ENCODE measurements at regions not wholly inside any gene's neighbourhood (a gene's known extent, or its start where the extent isn't known, plus 50 kb on each side); places are given as distances from the start of the nearest gene placed in this dataset.

DNA sequence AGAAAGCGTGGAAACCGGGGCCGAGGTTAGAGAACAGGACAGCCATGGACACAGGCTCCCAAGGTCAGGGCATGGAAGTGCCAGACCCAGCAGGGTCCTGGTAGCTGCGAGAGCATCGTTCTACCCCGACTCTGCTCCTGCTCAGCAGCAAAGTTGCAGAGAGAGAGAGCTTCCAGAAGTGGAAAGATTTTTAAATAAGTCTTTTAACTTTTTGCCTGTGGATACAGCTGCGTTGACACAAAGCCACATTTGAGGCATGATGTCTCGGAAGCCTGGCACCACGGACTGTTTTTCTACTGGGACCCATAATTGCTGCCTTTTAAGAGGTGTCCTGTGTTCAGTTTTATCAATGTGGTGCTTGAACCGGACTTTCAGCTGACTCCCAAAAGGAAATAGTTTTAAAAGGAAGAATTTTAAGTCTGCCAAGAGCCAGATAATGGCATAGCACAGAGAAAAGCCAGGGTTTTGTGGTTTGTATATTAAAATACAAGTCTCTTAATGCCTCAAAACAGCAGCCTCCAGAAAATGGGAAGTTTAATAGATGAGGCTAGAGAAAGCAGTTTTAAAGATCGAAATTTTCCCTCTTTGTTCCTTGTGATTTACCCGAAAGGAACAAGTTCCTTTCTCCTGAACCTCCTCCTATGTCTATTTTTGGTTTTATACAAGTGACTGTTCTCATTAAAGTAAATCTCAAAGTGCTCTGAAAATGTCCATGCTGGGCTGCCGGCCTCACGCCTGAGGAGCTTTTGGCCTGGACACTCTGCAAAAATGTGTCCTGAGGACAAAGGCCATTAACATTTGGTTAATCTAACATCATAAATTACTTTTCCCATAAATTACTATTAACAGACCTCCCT is 91.5 kb downstream of the RIN2 start:
- peak in 1 of 2 donors; percentile 27 for DNase-seq (ENCODE audit: low spot score in 2 of 2)
- WGBS, 2 donors: 18 to 20% methylated on average over 14 of the region's 14 CpGs
- H3K4me3 ChIP-seq: no peak overlapping the region
- H3K9me3 ChIP-seq: no peaks in the 10 kb centered on the region
- TF ChIP-seq EP300 (IDR thresholded peaks at IDR 0.05): no peak
- no peak for TF ChIP-seq POLR2A (IDR thresholded peaks at IDR 0.05)
- TF ChIP-seq, protein P1, sequence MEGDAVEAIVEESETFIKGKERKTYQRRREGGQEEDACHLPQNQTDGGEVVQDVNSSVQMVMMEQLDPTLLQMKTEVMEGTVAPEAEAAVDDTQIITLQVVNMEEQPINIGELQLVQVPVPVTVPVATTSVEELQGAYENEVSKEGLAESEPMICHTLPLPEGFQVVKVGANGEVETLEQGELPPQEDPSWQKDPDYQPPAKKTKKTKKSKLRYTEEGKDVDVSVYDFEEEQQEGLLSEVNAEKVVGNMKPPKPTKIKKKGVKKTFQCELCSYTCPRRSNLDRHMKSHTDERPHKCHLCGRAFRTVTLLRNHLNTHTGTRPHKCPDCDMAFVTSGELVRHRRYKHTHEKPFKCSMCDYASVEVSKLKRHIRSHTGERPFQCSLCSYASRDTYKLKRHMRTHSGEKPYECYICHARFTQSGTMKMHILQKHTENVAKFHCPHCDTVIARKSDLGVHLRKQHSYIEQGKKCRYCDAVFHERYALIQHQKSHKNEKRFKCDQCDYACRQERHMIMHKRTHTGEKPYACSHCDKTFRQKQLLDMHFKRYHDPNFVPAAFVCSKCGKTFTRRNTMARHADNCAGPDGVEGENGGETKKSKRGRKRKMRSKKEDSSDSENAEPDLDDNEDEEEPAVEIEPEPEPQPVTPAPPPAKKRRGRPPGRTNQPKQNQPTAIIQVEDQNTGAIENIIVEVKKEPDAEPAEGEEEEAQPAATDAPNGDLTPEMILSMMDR (IDR thresholded peaks at IDR 0.05): no peak
- peaks cover 0 to 24% (median 16%) of the 10 kb centered on the region in 4 donors for H3K4me1 ChIP-seq
- H3K27ac ChIP-seq: peak overlapping the region in 3 of 4 donors; percentile 30 to 63 (median 34)
- H3K27me3 ChIP-seq: no peaks in the 10 kb centered on the region
- H3K36me3 ChIP-seq: no peaks in the 10 kb centered on the region

DNA sequence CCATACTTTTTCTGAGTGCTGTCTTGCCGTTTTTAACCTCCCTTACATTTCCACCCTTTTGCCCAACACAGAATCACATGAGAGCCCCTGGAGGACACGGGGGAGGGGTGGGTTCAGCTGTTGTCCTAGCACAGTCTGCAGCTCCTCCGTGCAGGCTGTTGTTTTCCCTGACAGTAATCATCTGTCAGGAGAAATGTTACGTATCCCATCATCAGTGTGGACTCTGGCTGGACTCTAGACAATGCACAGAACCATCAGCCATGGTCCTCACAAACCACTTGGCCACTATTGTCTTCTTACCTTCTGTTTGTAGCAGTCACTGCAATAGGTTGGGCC is 92.1 kb downstream of the RIN2 start:
- TF ChIP-seq POLR2A (IDR thresholded peaks at IDR 0.05) (no peak), EP300 (IDR thresholded peaks at IDR 0.05) (peak in 1 of 2 donors; percentile 6)
- Histone ChIP-seq H3K27ac (peak overlapping the region in 3 of 4 donors; percentile 30 to 63 (median 34)), H3K27me3 (no peaks in the 10 kb centered on the region), H3K9me3 (no peaks in the 10 kb centered on the region), H3K36me3 (no peaks in the 10 kb centered on the region), H3K4me1 (peaks cover 0 to 24% (median 16%) of the 10 kb centered on the region in 4 donors), H3K4me3 (no peak overlapping the region)
- 45 to 50% methylated on average over 4 of the region's 4 CpGs for WGBS, 2 donors
- DNase-seq (ENCODE audit: low spot score in 2 of 2): peak in 1 of 2 donors; percentile 24

DNA sequence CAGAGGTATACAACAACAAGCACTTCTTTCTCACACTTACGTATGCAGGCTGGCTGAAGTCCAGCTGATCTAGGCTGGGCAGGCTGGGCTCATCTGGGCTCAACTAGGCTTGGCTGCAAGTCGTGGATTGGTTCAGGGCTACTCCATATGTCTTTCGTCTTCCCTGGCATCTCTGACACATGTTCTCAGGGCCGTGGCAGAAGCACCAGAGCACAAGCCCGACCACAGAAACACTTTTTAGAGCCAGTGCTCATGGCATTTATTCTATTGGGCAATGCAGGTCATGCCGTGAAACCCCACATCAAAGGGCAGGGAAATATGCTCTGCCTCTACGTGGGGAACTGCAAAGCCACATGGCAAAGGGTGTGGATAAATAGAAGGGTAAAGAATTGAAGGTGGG is 93.8 kb downstream of the RIN2 start:
- no peak overlapping the region for H3K27ac ChIP-seq
- DNase-seq (ENCODE audit: low spot score in 2 of 2): no peak
- H3K36me3 ChIP-seq: no peaks in the 10 kb centered on the region
- H3K9me3 ChIP-seq: no peaks in the 10 kb centered on the region
- no peaks in the 10 kb centered on the region for H3K27me3 ChIP-seq
- H3K4me3 ChIP-seq: no peak overlapping the region
- TF ChIP-seq EP300 (IDR thresholded peaks at IDR 0.05): no peak
- TF ChIP-seq, protein P1 (IDR thresholded peaks at IDR 0.05): no peak
- no peak for TF ChIP-seq POLR2A (IDR thresholded peaks at IDR 0.05)
- WGBS, 2 donors: 86 to 95% methylated on average over 7 of the region's 7 CpGs
- H3K4me1 ChIP-seq: peaks cover 0 to 24% (median 16%) of the 10 kb centered on the region in 4 donors

DNA sequence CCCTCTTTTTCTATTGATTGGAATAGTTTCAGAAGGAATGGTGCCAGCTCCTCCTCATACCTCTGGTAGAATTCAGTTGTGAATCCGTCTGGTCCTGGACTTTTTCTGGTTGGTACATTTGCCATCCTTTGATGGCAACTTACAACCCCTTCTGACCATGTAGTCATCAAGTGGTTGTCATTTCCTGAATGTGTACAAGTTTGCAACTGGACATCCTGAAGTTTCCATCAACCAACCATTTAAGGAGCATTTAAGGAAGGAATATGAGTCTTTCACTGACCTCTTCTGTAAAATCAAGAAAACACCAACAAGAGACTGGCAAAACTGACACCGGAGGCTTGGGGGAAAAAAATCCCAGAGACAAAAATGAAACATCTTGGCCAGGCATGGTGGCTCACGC is 97.4 kb downstream of the RIN2 start:
- TF ChIP-seq EP300 (IDR thresholded peaks at IDR 0.05): no peak
- TF ChIP-seq, protein P1 (IDR thresholded peaks at IDR 0.05): no peak
- Histone ChIP-seq H3K27me3 (no peaks in the 10 kb centered on the region), H3K9me3 (no peaks in the 10 kb centered on the region), H3K27ac (no peak overlapping the region), H3K4me1 (peaks cover 0 to 6% (median 2%) of the 10 kb centered on the region in 4 donors), H3K36me3 (no peaks in the 10 kb centered on the region), H3K4me3 (no peak overlapping the region)
- no peak for DNase-seq (ENCODE audit: low spot score in 2 of 2)
- 95 to 100% methylated on average over 3 of the region's 3 CpGs for WGBS, 2 donors

DNA sequence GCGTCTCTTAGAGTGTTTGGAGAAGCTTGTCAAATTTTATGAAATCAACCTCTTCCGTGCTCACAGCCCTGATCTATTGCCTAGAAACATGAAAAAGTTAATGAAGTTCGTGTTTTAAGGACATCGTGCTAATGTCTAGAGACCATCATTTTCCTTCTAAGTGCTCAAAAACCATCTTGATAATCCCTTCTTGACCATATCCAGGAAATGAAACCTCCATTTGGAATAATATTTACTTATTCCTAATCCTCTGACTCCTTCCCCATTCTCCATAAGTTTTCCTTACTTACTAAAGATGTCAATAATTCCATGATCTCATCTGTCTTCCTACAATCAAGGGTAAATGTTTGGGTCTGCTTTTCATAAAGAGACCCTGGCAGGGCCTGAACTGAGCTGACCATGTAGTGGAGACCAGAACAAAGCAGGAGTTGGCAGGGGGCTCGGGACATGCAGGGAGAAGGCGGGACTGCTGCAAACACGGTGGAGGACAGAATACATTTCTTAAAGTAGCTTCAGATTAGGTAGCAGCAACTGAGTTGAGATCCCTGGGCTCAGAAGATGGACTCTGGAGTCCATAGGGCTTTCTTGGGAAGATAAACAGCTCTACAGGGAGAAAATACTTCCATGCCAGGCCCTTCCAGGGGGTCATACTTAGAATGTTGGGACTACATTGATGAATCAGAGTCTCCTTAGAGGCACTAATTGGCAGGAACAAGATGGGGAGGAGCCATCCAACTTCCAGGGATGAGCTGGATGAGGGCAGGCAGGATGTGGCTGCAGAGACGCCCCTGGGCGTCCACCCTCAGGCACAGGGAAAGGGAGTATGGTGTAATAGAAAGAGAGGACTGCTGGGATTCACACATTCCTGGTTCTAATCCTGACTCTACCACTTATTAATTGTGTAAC is 100.7 kb downstream of the RIN2 start:
- no peak overlapping the region for H3K4me3 ChIP-seq
- DNase-seq (ENCODE audit: low spot score in 2 of 2): peak in 1 of 2 donors; percentile 32
- no peaks in the 10 kb centered on the region for H3K36me3 ChIP-seq
- H3K27me3 ChIP-seq: no peaks in the 10 kb centered on the region
- H3K4me1 ChIP-seq: no peaks in the 10 kb centered on the region
- H3K9me3 ChIP-seq: no peaks in the 10 kb centered on the region
- H3K27ac ChIP-seq: no peak overlapping the region
- WGBS, 2 donors: 83 to 90% methylated on average over 9 of the region's 9 CpGs
- TF ChIP-seq POLR2A (IDR thresholded peaks at IDR 0.05) (no peak), EP300 (IDR thresholded peaks at IDR 0.05) (no peak)
- TF ChIP-seq, protein P1 (IDR thresholded peaks at IDR 0.05): no peak

All from tibial nerve (tissue), 4 donors.